ENCODE measurements at regions not wholly inside any gene's neighbourhood (a gene's known extent, or its start where the extent isn't known, plus 50 kb on each side); places are given as distances from the start of the nearest gene placed in this dataset.

DNA sequence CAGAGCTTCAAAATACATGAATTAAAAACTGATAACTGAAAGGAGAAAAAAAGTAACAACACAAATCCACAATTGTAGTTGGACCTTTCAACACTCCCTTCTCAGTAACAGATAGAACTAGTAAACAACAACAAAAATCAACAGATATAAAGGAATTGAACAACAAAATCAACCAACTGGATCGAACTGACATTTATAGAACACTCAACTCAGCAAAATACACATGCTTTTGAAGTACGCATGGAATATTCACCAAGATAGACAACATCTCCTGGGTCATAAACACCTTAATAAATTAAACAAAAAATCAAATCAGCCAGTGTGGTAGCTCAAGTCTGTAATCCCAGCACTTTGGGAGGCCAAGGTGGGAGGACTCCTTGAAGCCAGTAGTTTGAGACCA is 63.3 kb downstream of the ILRUN start:
- DNase-seq (ENCODE audit: low read depth, low spot score), result no peak
- TF ChIP-seq, protein P1, sequence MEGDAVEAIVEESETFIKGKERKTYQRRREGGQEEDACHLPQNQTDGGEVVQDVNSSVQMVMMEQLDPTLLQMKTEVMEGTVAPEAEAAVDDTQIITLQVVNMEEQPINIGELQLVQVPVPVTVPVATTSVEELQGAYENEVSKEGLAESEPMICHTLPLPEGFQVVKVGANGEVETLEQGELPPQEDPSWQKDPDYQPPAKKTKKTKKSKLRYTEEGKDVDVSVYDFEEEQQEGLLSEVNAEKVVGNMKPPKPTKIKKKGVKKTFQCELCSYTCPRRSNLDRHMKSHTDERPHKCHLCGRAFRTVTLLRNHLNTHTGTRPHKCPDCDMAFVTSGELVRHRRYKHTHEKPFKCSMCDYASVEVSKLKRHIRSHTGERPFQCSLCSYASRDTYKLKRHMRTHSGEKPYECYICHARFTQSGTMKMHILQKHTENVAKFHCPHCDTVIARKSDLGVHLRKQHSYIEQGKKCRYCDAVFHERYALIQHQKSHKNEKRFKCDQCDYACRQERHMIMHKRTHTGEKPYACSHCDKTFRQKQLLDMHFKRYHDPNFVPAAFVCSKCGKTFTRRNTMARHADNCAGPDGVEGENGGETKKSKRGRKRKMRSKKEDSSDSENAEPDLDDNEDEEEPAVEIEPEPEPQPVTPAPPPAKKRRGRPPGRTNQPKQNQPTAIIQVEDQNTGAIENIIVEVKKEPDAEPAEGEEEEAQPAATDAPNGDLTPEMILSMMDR (IDR thresholded peaks at IDR 0.05; ENCODE audit: low read depth, low read length), result no peak
- in situ Hi-C loops (cut with HindIII; ENCODE audit: low sequenced_read_pairs), result no loop called here
- H3K4me3 ChIP-seq (ENCODE audit: low read depth, low read length), result no peak overlapping the region

DNA sequence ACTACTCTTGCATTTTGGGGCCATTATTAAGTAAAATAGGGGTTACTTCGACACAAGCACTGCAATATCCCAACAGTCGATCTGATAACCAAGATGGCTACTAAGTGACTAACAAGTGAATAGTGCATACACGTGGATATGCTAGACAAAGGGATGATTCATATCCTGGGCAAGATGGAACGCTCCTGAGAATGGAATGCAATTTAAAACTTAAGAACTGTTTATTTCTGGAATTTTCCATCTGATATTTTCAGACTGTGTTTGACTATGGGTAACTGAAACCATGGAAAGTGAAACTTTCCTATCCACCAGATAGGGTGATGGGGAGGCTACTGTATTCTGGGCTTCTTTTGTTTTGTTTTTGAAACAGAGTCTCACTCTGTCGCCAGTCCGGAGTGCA is 66.5 kb downstream of the ILRUN start:
- no peak overlapping the region for H3K4me3 ChIP-seq (ENCODE audit: low read depth, low read length)
- TF ChIP-seq, protein P1 (IDR thresholded peaks at IDR 0.05; ENCODE audit: low read depth, low read length), result no peak
- in situ Hi-C loops (cut with HindIII; ENCODE audit: low sequenced_read_pairs), result no loop called here
- peak; percentile 92 for DNase-seq (ENCODE audit: low read depth, low spot score)

DNA sequence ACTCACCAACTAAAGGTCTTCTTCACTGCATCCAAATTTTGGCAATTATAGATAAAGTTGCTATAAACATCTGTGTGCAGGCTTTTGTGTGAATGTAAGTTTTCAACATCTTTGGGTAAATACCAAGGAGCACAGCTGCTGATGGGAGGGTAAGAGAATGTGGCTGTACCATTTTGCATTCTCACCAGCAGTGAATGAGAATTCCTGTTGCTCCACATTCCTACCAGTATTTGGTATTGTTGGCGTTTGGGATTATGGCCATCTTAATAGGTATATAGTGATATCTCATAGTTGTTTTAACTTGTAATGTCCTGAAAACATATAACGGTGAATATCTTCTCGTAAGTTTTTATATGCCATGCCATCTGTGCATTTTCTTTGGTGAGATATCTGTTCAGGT is 69.3 kb downstream of the ILRUN start:
- no peak for DNase-seq (ENCODE audit: low read depth, low spot score)
- in situ Hi-C loops (cut with HindIII; ENCODE audit: low sequenced_read_pairs), result no loop called here
- H3K4me3 ChIP-seq (ENCODE audit: low read depth, low read length), result no peak overlapping the region
- TF ChIP-seq, protein P1 (IDR thresholded peaks at IDR 0.05; ENCODE audit: low read depth, low read length), result no peak

DNA sequence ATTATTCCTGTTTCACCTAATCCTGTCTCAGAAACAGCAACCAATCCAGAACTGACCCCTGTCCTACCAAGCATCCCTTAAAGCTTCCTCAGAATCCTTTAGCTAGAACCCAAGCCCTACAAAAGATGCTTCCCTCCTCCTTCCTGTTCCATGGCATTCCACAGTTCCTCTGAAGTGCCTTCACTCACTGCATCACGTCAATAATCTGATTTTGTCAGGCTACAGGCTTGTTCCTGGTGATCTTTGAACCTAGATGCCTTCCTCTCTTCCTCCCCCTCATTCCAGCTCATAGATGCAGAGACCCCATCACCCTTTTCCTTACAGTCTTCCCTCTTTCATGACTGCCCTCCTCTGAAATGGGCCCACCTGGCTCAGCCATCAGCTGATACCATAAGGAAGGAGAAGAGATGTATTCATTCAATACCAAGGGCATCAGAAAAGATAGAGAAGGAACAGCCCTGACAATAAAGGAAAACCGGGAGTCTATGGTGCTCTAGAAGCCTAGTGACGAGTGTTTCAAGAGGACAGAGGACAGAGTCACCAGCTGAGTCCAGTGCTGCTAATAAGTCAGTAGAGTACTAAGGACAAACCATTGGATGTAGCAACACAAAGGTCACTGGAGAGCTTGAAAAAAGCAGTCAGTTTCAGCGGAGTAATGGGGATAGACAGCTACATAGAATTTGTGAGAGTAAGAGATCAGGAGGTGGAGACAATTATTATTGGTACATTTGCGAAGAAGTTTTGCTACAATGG is 62.5 kb upstream of the SPDEF start:
- in situ Hi-C loops (cut with HindIII; ENCODE audit: low sequenced_read_pairs), result no loop called here
- TF ChIP-seq, protein P1 (IDR thresholded peaks at IDR 0.05; ENCODE audit: low read depth, low read length), result no peak
- no peak for DNase-seq (ENCODE audit: low read depth, low spot score)

GRCh38 chr6:34617231-34617630 is 61.1 kb upstream of the SPDEF start:
- in situ Hi-C loops (cut with HindIII; ENCODE audit: low sequenced_read_pairs), result no loop called here

More for the DNA sequence above, 62.5 kb upstream of the SPDEF start:
- H3K4me3 ChIP-seq (ENCODE audit: low read depth, low read length), result no peak overlapping the region

DNA sequence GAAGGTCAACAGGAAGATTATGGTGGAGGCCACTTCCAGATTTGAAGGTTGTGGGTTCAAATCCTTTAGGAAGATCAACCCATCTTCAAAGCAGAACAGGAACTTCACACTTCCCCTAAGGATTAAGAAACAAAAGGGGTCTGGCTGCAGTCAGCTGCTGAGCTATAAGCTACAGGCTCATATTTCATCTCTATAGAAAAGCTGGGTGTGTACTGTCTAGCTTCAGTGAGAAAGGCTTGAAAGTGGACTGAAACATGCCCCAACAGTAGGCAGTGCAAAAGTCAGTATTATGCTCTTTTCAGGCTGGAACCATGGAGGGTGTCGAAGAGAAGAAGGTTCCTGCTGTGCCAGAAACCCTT is 60.1 kb upstream of the SPDEF start:
- in situ Hi-C loops (cut with HindIII; ENCODE audit: low sequenced_read_pairs), result no loop called here
- TF ChIP-seq, protein P1 (IDR thresholded peaks at IDR 0.05; ENCODE audit: low read depth, low read length), result no peak
- no peak overlapping the region for H3K4me3 ChIP-seq (ENCODE audit: low read depth, low read length)
- DNase-seq (ENCODE audit: low read depth, low spot score), result no peak

More at GRCh38 chr6:34617231-34617630, 61.1 kb upstream of the SPDEF start:
- no peak for DNase-seq (ENCODE audit: low read depth, low spot score)
- TF ChIP-seq, protein P1 (IDR thresholded peaks at IDR 0.05; ENCODE audit: low read depth, low read length), result no peak
- no peak overlapping the region for H3K4me3 ChIP-seq (ENCODE audit: low read depth, low read length)

Measured in astrocyte of the spinal cord (primary cell).